ENCODE measurements at regions not wholly inside any gene's neighbourhood (a gene's known extent, or its start where the extent isn't known, plus 50 kb on each side); places are given as distances from the start of the nearest gene placed in this dataset.

DNA sequence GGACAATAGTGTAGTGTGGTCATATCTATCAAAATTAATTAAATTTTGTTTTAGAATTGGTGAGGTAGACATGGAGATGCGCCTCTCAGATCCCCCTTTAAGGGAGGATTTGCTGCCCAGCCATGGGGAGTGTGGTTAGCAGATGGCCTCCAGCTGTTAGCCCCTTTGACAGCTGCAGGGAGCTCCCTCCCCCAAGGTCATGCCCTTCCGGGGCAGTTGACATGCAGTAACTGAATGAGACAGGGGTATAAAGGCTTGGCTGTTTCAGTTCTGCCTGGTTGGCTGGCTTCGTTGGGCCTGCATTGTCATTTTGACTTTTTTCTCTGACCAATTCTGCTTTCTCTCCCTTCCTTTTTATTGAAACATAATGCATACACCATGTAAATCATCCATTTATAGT, 291.5 kb upstream of the SRRM4 start:
- Mint-ChIP-seq H3K9me3 (ENCODE audit: insufficient read depth) (peaks cover 3% of the 10 kb centered on the region), H3K27ac (no peak overlapping the region), H3K4me1 (no peaks in the 10 kb centered on the region), H3K4me3 (no peak overlapping the region), H3K27me3 (peaks cover under 1% of the 10 kb centered on the region)
- no peaks in the 10 kb centered on the region for H3K27me3 ChIP-seq (replicated peaks in 1 of 4; ENCODE audit: control extremely low read depth in 1 of 4, control insufficient read depth in 3 of 4, insufficient read depth in 4 of 4, low read length in 3 of 4)
- no peaks in the 10 kb centered on the region for H3K9me3 ChIP-seq (ENCODE audit: control extremely low read depth in 1 of 3, control insufficient read depth in 2 of 3, insufficient read depth in 1 of 3, low read length in 2 of 3)
- ChIA-PET CTCF (no interaction called here), POLR2A (no interaction called here)
- H3K9ac ChIP-seq (ENCODE audit: low read length): no peak overlapping the region
- no peak overlapping the region for H3K27ac ChIP-seq (ENCODE audit: low read length in 2 of 2)
- TF ChIP-seq, protein P1, sequence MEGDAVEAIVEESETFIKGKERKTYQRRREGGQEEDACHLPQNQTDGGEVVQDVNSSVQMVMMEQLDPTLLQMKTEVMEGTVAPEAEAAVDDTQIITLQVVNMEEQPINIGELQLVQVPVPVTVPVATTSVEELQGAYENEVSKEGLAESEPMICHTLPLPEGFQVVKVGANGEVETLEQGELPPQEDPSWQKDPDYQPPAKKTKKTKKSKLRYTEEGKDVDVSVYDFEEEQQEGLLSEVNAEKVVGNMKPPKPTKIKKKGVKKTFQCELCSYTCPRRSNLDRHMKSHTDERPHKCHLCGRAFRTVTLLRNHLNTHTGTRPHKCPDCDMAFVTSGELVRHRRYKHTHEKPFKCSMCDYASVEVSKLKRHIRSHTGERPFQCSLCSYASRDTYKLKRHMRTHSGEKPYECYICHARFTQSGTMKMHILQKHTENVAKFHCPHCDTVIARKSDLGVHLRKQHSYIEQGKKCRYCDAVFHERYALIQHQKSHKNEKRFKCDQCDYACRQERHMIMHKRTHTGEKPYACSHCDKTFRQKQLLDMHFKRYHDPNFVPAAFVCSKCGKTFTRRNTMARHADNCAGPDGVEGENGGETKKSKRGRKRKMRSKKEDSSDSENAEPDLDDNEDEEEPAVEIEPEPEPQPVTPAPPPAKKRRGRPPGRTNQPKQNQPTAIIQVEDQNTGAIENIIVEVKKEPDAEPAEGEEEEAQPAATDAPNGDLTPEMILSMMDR (IDR thresholded peaks at IDR 0.05): no peak
- no peak for TF ChIP-seq EZH2 (IDR thresholded peaks at IDR 0.05; ENCODE audit: borderline replicate concordance, insufficient read depth, low read depth, low read length, poor library complexity, severe bottlenecking)
- no peak for DNase-seq
- H3K4me3 ChIP-seq (ENCODE audit: control extremely low read depth in 1 of 5, extremely low read depth in 1 of 5, insufficient read depth in 1 of 5, low read depth in 2 of 5, low read length in 4 of 5): no peak overlapping the region
- no peaks in the 10 kb centered on the region for H4K20me1 ChIP-seq (ENCODE audit: control insufficient read depth, insufficient read depth, low read length, poor library complexity, severe bottlenecking)
- H3K36me3 ChIP-seq (replicated peaks in 1 of 2; ENCODE audit: control extremely low read depth in 1 of 2, control insufficient read depth in 1 of 2, extremely low read depth in 1 of 2, insufficient read depth in 2 of 2, low read length in 1 of 2): no peaks in the 10 kb centered on the region
- H3K4me1 ChIP-seq (ENCODE audit: control insufficient read depth in 2 of 2, insufficient read depth in 2 of 2, low read length in 2 of 2): no peaks in the 10 kb centered on the region
- no peaks in the 10 kb centered on the region for H3K79me2 ChIP-seq (ENCODE audit: control insufficient read depth, insufficient read depth, low read length)
- intact Hi-C loops (cut with micrococcal nuclease): no loop called here
- no peak overlapping the region for H3K4me2 ChIP-seq (replicated peaks; ENCODE audit: low read depth, low read length, poor library complexity, severe bottlenecking)
- ATAC-seq (ENCODE audit: low read depth): no peak
- no peak overlapping the region for H2AFZ ChIP-seq (ENCODE audit: insufficient read depth, low read depth, low read length, poor library complexity, severe bottlenecking)
- 83% methylated on average over 1 of the region's 3 CpGs for WGBS (ENCODE audit: insufficient coverage)

DNA sequence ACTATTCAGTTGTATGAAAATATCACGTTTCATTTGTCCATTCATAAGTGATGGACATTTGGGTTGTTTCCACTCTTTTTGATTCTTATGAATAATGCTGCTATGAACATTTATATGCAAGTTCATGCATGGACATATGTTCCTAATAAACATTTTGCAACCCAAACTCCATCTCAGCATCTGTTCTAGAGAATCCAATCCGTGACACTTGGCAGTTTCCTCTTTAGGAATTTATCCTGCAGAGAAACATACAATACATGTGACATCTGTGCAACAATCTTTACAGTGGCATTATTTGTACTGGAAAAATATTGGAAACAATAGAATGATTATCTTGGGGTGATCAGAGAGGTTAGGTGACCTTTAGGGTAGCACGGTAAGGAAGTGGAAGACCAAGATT, 290.8 kb upstream of the SRRM4 start:
- H3K9me3 Mint-ChIP-seq (ENCODE audit: insufficient read depth): no peaks in the 10 kb centered on the region
- no peak for DNase-seq
- no peak for TF ChIP-seq EZH2 (IDR thresholded peaks at IDR 0.05; ENCODE audit: borderline replicate concordance, insufficient read depth, low read depth, low read length, poor library complexity, severe bottlenecking)
- TF ChIP-seq, protein P1 (IDR thresholded peaks at IDR 0.05): no peak
- Histone ChIP-seq H3K4me1 (ENCODE audit: control insufficient read depth in 2 of 2, insufficient read depth in 2 of 2, low read length in 2 of 2) (no peaks in the 10 kb centered on the region), H3K4me2 (replicated peaks; ENCODE audit: low read depth, low read length, poor library complexity, severe bottlenecking) (no peak overlapping the region), H3K4me3 (ENCODE audit: control extremely low read depth in 1 of 5, extremely low read depth in 1 of 5, insufficient read depth in 1 of 5, low read depth in 2 of 5, low read length in 4 of 5) (no peak overlapping the region), H3K27ac (ENCODE audit: low read length in 2 of 2) (no peak overlapping the region), H2AFZ (ENCODE audit: insufficient read depth, low read depth, low read length, poor library complexity, severe bottlenecking) (no peak overlapping the region), H3K9me3 (ENCODE audit: control extremely low read depth in 1 of 3, control insufficient read depth in 2 of 3, insufficient read depth in 1 of 3, low read length in 2 of 3) (no peaks in the 10 kb centered on the region), H4K20me1 (ENCODE audit: control insufficient read depth, insufficient read depth, low read length, poor library complexity, severe bottlenecking) (no peaks in the 10 kb centered on the region), H3K79me2 (ENCODE audit: control insufficient read depth, insufficient read depth, low read length) (no peaks in the 10 kb centered on the region), H3K27me3 (replicated peaks in 1 of 4; ENCODE audit: control extremely low read depth in 1 of 4, control insufficient read depth in 3 of 4, insufficient read depth in 4 of 4, low read length in 3 of 4) (no peaks in the 10 kb centered on the region), H3K9ac (ENCODE audit: low read length) (no peak overlapping the region), H3K36me3 (replicated peaks in 1 of 2; ENCODE audit: control extremely low read depth in 1 of 2, control insufficient read depth in 1 of 2, extremely low read depth in 1 of 2, insufficient read depth in 2 of 2, low read length in 1 of 2) (no peaks in the 10 kb centered on the region)
- no peaks in the 10 kb centered on the region for H3K4me1 Mint-ChIP-seq
- intact Hi-C loops (cut with micrococcal nuclease): no loop called here
- H3K27me3 Mint-ChIP-seq: no peaks in the 10 kb centered on the region
- CTCF ChIA-PET: no interaction called here
- POLR2A ChIA-PET: no interaction called here
- H3K4me3 Mint-ChIP-seq: no peak overlapping the region
- 100% methylated on average over 1 of the region's 3 CpGs for WGBS (ENCODE audit: insufficient coverage)
- ATAC-seq (ENCODE audit: low read depth): no peak
- H3K27ac Mint-ChIP-seq: no peak overlapping the region
